ENCODE measurements at regions not wholly inside any gene's neighbourhood (a gene's known extent, or its start where the extent isn't known, plus 50 kb on each side); places are given as distances from the start of the nearest gene placed in this dataset.

DNA sequence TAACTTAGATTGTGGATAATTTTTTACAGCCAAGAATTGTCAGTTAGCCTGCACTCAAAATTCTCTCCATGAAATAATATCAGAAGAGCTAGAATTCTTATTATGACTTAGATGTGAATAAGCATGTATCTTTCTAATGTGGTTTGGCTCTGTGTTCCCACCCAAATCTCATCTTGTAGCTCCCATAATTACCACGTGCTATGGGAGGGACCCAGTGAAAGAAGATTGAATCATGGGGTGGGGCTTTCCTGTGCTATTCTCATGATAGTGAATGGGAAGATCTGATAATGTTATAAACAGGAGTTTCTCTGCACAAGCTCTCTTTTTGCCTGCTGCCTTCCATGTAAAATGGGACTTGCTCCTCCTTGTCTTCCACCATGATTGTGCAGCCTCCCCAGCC lies 176.8 kb downstream of the MAT2B start:
- Histone ChIP-seq H3K36me3 (ENCODE audit: control insufficient read depth, insufficient read depth, low read length) (no peaks in the 10 kb centered on the region), H3K27me3 (ENCODE audit: control insufficient read depth, insufficient read depth, low read length) (no peaks in the 10 kb centered on the region), H3K4me3 (ENCODE audit: low read depth, low read length) (no peak overlapping the region)
- no peak for DNase-seq (ENCODE audit: low read depth)
- TF ChIP-seq, protein P1, sequence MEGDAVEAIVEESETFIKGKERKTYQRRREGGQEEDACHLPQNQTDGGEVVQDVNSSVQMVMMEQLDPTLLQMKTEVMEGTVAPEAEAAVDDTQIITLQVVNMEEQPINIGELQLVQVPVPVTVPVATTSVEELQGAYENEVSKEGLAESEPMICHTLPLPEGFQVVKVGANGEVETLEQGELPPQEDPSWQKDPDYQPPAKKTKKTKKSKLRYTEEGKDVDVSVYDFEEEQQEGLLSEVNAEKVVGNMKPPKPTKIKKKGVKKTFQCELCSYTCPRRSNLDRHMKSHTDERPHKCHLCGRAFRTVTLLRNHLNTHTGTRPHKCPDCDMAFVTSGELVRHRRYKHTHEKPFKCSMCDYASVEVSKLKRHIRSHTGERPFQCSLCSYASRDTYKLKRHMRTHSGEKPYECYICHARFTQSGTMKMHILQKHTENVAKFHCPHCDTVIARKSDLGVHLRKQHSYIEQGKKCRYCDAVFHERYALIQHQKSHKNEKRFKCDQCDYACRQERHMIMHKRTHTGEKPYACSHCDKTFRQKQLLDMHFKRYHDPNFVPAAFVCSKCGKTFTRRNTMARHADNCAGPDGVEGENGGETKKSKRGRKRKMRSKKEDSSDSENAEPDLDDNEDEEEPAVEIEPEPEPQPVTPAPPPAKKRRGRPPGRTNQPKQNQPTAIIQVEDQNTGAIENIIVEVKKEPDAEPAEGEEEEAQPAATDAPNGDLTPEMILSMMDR (IDR thresholded peaks at IDR 0.05; ENCODE audit: insufficient read depth, low read length, poor library complexity, severe bottlenecking): no peak

DNA sequence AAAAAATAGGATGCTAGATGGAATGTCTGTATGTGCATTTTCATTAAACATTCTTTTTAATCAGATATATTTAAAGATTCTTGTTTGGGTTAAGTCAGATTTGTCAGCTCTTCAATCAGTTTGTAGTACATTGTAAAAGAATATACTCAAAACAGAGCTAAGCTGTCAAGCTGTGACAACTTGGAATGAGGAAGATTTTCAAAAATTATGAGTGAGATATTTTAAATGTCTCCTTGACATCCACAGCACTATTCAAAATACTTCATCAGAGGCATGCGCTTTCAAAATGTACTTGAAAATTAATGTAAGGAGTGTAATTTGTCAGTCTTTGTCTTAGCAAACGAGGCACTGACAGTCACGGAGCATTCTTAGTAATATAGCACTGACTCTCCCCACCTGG lies 182.0 kb downstream of the MAT2B start:
- no peaks in the 10 kb centered on the region for H3K27me3 ChIP-seq (ENCODE audit: control insufficient read depth, insufficient read depth, low read length)
- TF ChIP-seq, protein P1 (IDR thresholded peaks at IDR 0.05; ENCODE audit: insufficient read depth, low read length, poor library complexity, severe bottlenecking): no peak
- no peak for DNase-seq (ENCODE audit: low read depth)
- no peak overlapping the region for H3K4me3 ChIP-seq (ENCODE audit: low read depth, low read length)
- H3K36me3 ChIP-seq (ENCODE audit: control insufficient read depth, insufficient read depth, low read length): no peaks in the 10 kb centered on the region

DNA sequence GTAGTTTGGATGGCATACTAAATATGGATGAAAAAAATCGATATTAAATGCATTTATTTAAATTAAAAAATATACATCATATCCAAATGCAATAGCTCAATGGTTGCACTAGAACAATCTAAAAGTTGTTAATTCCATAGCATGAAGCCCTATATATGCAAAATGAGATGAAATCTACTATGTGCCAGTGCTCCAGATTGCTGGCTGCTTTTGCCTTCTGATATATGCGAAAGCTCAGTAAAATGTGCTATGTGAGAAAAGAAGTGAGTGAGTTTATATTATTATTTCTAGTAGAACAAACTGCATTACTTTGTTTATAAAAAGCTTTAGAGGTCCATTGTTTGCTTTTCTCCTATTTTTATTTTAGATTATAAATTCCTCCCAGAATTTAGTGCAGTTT lies 186.7 kb downstream of the MAT2B start:
- no peak for DNase-seq (ENCODE audit: low read depth)
- Histone ChIP-seq H3K4me3 (ENCODE audit: low read depth, low read length) (no peak overlapping the region), H3K27me3 (ENCODE audit: control insufficient read depth, insufficient read depth, low read length) (no peaks in the 10 kb centered on the region), H3K36me3 (ENCODE audit: control insufficient read depth, insufficient read depth, low read length) (no peaks in the 10 kb centered on the region)
- TF ChIP-seq, protein P1 (IDR thresholded peaks at IDR 0.05; ENCODE audit: insufficient read depth, low read length, poor library complexity, severe bottlenecking): no peak

DNA sequence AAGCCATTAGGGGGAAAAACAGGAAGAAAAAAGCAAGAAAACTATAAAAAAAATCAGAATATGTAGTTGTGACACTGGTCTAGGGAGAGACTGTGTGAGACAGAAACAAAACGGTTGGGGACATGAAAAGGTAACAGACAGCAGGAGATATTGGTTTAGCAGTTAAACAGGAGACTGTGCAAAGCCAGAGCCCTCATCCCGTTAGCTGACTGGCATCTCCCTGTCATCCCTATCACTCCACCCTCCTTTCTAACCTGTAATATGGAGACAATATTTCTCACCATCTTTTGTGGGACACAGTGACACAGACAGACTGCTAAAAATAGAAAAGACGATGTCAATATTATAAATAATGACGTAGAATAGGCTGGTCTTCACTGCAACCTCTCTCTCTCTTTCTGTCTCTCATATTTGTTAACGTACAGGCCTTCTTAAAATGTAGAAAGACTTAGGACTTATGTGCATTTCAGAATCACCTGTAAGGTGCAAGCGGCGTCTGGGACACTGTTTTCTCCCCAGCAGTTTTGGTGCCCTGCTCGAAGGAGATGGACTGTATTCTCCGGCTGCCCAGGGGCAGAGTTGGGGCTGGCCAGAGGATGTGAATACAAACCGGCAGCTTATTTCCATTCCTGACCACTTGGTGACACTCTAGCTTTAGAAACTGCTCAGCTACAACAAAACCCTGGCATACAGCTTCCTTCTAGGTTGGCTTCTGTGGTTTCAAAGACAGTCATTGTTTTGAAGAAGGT lies 190.6 kb downstream of the MAT2B start:
- TF ChIP-seq, protein P1 (IDR thresholded peaks at IDR 0.05; ENCODE audit: insufficient read depth, low read length, poor library complexity, severe bottlenecking): peak; percentile 73
- Histone ChIP-seq H3K27me3 (ENCODE audit: control insufficient read depth, insufficient read depth, low read length) (no peaks in the 10 kb centered on the region), H3K4me3 (ENCODE audit: low read depth, low read length) (no peak overlapping the region), H3K36me3 (ENCODE audit: control insufficient read depth, insufficient read depth, low read length) (no peaks in the 10 kb centered on the region)
- DNase-seq (ENCODE audit: low read depth): peak; percentile 16

DNA sequence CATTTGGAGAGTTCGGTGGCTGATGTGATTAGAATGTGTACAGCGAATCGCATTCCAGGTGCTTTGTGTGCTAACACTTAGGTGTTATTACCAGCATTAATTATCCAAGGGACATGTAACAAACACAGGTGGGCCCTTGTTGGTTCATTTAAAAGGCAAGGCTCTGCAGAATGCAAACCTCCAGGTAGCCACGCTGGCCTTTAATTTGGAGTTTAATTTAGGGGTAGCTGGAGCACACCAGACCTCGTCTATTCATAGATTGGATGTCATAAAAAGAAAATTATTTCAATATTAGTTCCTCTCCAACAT lies 191.1 kb downstream of the MAT2B start:
- H3K27me3 ChIP-seq (ENCODE audit: control insufficient read depth, insufficient read depth, low read length): no peaks in the 10 kb centered on the region
- TF ChIP-seq, protein P1 (IDR thresholded peaks at IDR 0.05; ENCODE audit: insufficient read depth, low read length, poor library complexity, severe bottlenecking): no peak
- no peak overlapping the region for H3K4me3 ChIP-seq (ENCODE audit: low read depth, low read length)
- DNase-seq (ENCODE audit: low read depth): no peak
- H3K36me3 ChIP-seq (ENCODE audit: control insufficient read depth, insufficient read depth, low read length): no peaks in the 10 kb centered on the region

Data from kidney epithelial cell (primary cell).